K562 (cell line): ENCODE measurements at regions not wholly inside any gene's neighbourhood (a gene's known extent, or its start where the extent isn't known, plus 50 kb on each side); places are given as distances from the start of the nearest gene placed in this dataset.

ENCODE experiments used
- ATAC-seq: fragments of 200-7000 bp; cut with Tn5 transposase; 3 replicates; pipeline ENCODE4 v1.9.1; 2020; ENCODE audit warnings: moderate library complexity
- BruUV-seq: library from RNA; stranded (reverse); fragments of 400-500 nt; replicated peaks from 2 replicates; lab custom pipeline; 2021; lab: Mats Ljungman, UMichigan
- CTCF ChIA-PET: fragments of 300-600 bp; formaldehyde crosslinking; extraction: SDS; loops from one replicate; lab custom pipeline; 2021; ENCODE audit warnings: low intra/inter-chr PET ratio; lab: Yijun Ruan, JAX
- POLR2A ChIA-PET: fragments of 300-600, 350-650 bp; sonication (Branson Sonifier 250); formaldehyde crosslinking; extraction: SDS; loops from one replicate; lab custom pipeline; 2021; ENCODE audit warnings: antibody characterized with exemption, inconsistent platforms; lab: Yijun Ruan, JAX
- DNase-seq, 4 experiments: peaks; one replicate each; pipeline versions ENCODE4 v3.0.0 to v3.0.0-alpha.2; 2011 to 2018; ENCODE audit warnings: low spot score in 3 of 4, mixed read lengths in 3 of 4; ENCODE audit errors: extremely low read depth in 1 of 4
- FAIRE-seq: peaks from 2 replicates; lab custom pipeline; 2011; peaks lifted over from hg19 to GRCh38; lab: Jason Lieb, UNC
- H2AFZ ChIP-seq: 2 replicates; pipeline ENCODE4 v1.6.0; 2011; ENCODE audit warnings: low read depth, low read length, control low read depth, inconsistent platforms
- H3K27ac ChIP-seq: fragments of 200-600 bp; 3 replicates; pipeline ENCODE4 v1.8.0; 2011; ENCODE audit warnings: low read depth, mild to moderate bottlenecking, control low read depth, inconsistent platforms, low read length, moderate library complexity, mixed read lengths; ENCODE audit errors: extremely low read depth
- H3K27me3 ChIP-seq, 2 experiments: fragments of 300-600 bp in 1 of 2; 2 replicates in 1 of 2; 3 replicates in 1 of 2; pipeline versions ENCODE4 v1.6.0 to v1.8.0; 2011; ENCODE audit warnings: inconsistent platforms in 2 of 2, low read length in 2 of 2, mild to moderate bottlenecking in 1 of 2, mixed read lengths in 1 of 2, moderate library complexity in 1 of 2; ENCODE audit not compliant: control insufficient read depth in 2 of 2, insufficient read depth in 2 of 2
- H3K36me3 ChIP-seq: fragments of 300-600 bp; 3 replicates; pipeline ENCODE4 v1.8.0; 2011; ENCODE audit warnings: mild to moderate bottlenecking, low read length, inconsistent platforms; ENCODE audit not compliant: control insufficient read depth, insufficient read depth
- H3K4me1 ChIP-seq, 2 experiments: fragments of 200-600 bp in 1 of 2; replicated peaks in 1 of 2; 2 replicates in 1 of 2; 3 replicates in 1 of 2; pipeline versions ENCODE4 v1.5.1 to v1.8.0; 2011; ENCODE audit warnings: inconsistent platforms in 2 of 2, low read length in 2 of 2, mild to moderate bottlenecking in 1 of 2, mixed read lengths in 1 of 2, moderate library complexity in 1 of 2; ENCODE audit not compliant: control insufficient read depth in 2 of 2, insufficient read depth in 2 of 2
- H3K4me2 ChIP-seq: 2 replicates; pipeline ENCODE4 v1.6.1; 2011; ENCODE audit warnings: low read length, control low read depth, inconsistent platforms, mixed read lengths; ENCODE audit not compliant: insufficient read depth
- H3K4me3 ChIP-seq: fragments of 200-600 bp; sonication (generic), shearing (Covaris generic); 2 replicates; pipeline ENCODE4 v1.5.1; 2016; ENCODE audit warnings: control low read depth, inconsistent platforms
- H3K79me2 ChIP-seq: fragments of 200-600 bp; 3 replicates; pipeline ENCODE4 v1.8.0; 2011; ENCODE audit warnings: low read length, inconsistent platforms; ENCODE audit not compliant: control insufficient read depth, insufficient read depth
- H3K9ac ChIP-seq, 2 experiments: 2 replicates each; pipeline versions ENCODE4 v1.6.0 to v1.6.1; 2011; ENCODE audit warnings: low read depth in 2 of 2, low read length in 2 of 2, control low read depth in 1 of 2, inconsistent platforms in 1 of 2, mild to moderate bottlenecking in 1 of 2, mixed read lengths in 1 of 2; ENCODE audit not compliant: insufficient read depth in 1 of 2
- H3K9me1 ChIP-seq: one replicate; pipeline ENCODE4 v1.6.0; 2011; ENCODE audit warnings: inconsistent platforms, mild to moderate bottlenecking, low read length, moderate library complexity; ENCODE audit not compliant: control insufficient read depth, insufficient read depth
- H3K9me3 ChIP-seq: replicated peaks from 2 replicates; pipeline ENCODE4 v1.5.1; 2011; ENCODE audit warnings: low read depth, low read length, inconsistent platforms; ENCODE audit not compliant: control insufficient read depth, insufficient read depth
- H4K20me1 ChIP-seq: replicated peaks from 2 replicates; pipeline ENCODE4 v1.6.1; 2011; ENCODE audit warnings: low read length, inconsistent platforms, mixed read lengths; ENCODE audit not compliant: control insufficient read depth, insufficient read depth
- HNRNPK ChIP-seq: fragments of 200-400 bp; formaldehyde crosslinking; IDR thresholded peaks from one replicate; pipeline ENCODE4 v1.6.1; 2018; ENCODE audit warnings: mild to moderate bottlenecking, low read depth, low read length; ENCODE audit not compliant: poor library complexity, severe bottlenecking
- MEIS2 ChIP-seq: fragments of 450-650 bp; IDR thresholded peaks from 2 replicates; pipeline ENCODE4 v1.6.1; 2014; ENCODE audit warnings: mild to moderate bottlenecking; ENCODE audit not compliant: partially characterized antibody
- TEAD2 ChIP-seq: fragments of 450-650 bp; IDR thresholded peaks from 2 replicates; pipeline ENCODE4 v1.6.1; 2016; ENCODE audit warnings: missing genetic modification characterization, control low read depth, missing compliant biosample characterization
- YY1 ChIP-seq, 3 experiments: IDR thresholded peaks; 2 replicates each; pipeline ENCODE4 v1.6.1; 2011; ENCODE audit warnings: low read length in 2 of 3, mild to moderate bottlenecking in 2 of 3, moderate library complexity in 2 of 3, borderline replicate concordance in 1 of 3, control low read depth in 1 of 3, low read depth in 1 of 3; ENCODE audit not compliant: insufficient read depth in 3 of 3, insufficient replicate concordance in 2 of 3, control insufficient read depth in 1 of 3, insufficient read length in 1 of 3; ENCODE audit errors: extremely low read depth in 1 of 3
- ZNF165 ChIP-seq: fragments of 250-450 bp; sonication (Bioruptor Pico); IDR thresholded peaks from 2 replicates; pipeline ENCODE4 v1.4.0; 2020; ENCODE audit warnings: borderline replicate concordance
- ZNF24 ChIP-seq: fragments of 450-650 bp; IDR thresholded peaks from 2 replicates; pipeline ENCODE4 v1.6.1; 2016
- ZNF347 ChIP-seq: fragments of 450-650 bp; formaldehyde crosslinking; IDR thresholded peaks from 2 replicates; pipeline ENCODE4 v1.4.0; 2020; ENCODE audit warnings: low read depth, mild to moderate bottlenecking, moderate library complexity
- in situ Hi-C: fragments of 300-500 bp; cut with MboI; formaldehyde crosslinking; loops from 4 replicates; pipeline ENCODE4 v1.15.0; 2018; ENCODE audit warnings: inconsistent platforms, mixed read lengths
- intact Hi-C: fragments of 100-400 bp; cut with micrococcal nuclease; formaldehyde crosslinking; loops from 2 replicates; pipeline ENCODE4 v1.14.2; 2022
- TF ChIP-seq, protein P1 (sequence below): fragments of 250-450 bp; sonication (Bioruptor Pico); IDR thresholded peaks from 2 replicates; pipeline ENCODE4 v1.8.0; 2021; ENCODE audit warnings: mild to moderate bottlenecking, moderate library complexity
- TF ChIP-seq, protein P2 (sequence below): fragments of 250-450 bp; sonication (Bioruptor Pico); IDR thresholded peaks from 2 replicates; pipeline ENCODE4 v1.5.0; 2021; ENCODE audit warnings: mild to moderate bottlenecking, borderline replicate concordance

DNA sequence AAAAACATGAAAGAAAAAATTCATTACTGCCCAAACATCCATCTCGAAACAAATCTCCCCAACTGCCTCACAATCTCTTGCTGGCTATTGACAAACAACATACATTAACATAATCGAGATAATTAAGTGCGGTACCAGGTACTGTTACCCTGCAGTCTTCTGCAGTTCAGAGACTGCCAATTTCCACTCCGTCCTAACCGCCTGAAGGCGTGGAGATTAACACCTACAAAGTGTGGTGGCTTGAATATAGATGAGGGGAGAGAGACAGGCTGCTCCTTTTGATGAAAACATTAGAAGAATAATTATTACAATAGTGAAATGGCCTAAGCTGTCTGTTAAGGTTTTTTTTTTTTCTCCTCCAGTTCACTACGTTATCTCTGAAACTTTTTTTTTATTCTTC lies 258.9 kb upstream of the SOX4 start (continued):
- TF ChIP-seq YY1 (IDR thresholded peaks at IDR 0.05; ENCODE audit: borderline replicate concordance in 1 of 3, control insufficient read depth in 1 of 3, extremely low read depth in 1 of 3, insufficient read depth in 3 of 3, insufficient read length in 1 of 3, insufficient replicate concordance in 2 of 3, low read depth in 1 of 3, low read length in 2 of 3) (no peak), ZNF165 (no peak)

DNA sequence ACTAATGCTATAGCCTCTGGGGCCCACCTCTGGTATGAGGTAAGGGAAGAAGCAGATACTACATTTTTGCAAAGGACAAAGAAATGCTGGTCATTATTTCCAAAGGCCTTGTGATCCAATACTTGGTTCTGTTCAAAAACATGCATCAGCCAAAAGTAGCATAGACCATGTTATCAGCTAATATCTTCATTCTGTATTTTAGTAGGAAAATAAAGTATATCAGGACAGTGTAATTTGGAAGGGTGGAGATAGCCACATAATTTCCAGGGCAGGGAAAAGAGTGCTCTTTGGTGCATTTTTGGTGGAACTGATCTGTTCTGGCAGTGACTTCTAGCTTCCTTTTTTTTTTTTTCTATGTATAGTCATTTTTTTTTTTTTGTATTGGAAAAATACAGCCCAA lies 258.0 kb upstream of the SOX4 start:
- FAIRE-seq (no peak), DNase-seq (no peak), ATAC-seq (no peak)
- Histone ChIP-seq H2AFZ (no peak overlapping the region), H3K9ac (no peak overlapping the region), H4K20me1 (no peaks in the 10 kb centered on the region), H3K27ac (no peak overlapping the region), H3K4me1 (no peaks in the 10 kb centered on the region), H3K9me3 (no peaks in the 10 kb centered on the region), H3K36me3 (no peaks in the 10 kb centered on the region), H3K4me3 (no peak overlapping the region), H3K4me2 (no peak overlapping the region), H3K27me3 (peaks cover 16 to 23% of the 10 kb centered on the region in 2 experiments; a peak in 4 of 5 replicates), H3K79me2 (no peaks in the 10 kb centered on the region), H3K9me1 (no peaks in the 10 kb centered on the region)
- CTCF ChIA-PET, result no interaction called here
- in situ Hi-C loops (no loop called here), intact Hi-C loops (no loop called here)
- BruUV-seq, result no TSS peak
- POLR2A ChIA-PET, result interaction anchor here (0.6 kb wide), 2 partner anchors 39 to 354 kb away, joined by 3 read pairs; no protein-coding TSS in a partner anchor
- TF ChIP-seq ZNF24 (no peak), HNRNPK (no peak), TEAD2 (no peak), ZNF347 (CRISPR knock-in tag) (no peak), MEIS2 (no peak)
- TF ChIP-seq, protein P1, sequence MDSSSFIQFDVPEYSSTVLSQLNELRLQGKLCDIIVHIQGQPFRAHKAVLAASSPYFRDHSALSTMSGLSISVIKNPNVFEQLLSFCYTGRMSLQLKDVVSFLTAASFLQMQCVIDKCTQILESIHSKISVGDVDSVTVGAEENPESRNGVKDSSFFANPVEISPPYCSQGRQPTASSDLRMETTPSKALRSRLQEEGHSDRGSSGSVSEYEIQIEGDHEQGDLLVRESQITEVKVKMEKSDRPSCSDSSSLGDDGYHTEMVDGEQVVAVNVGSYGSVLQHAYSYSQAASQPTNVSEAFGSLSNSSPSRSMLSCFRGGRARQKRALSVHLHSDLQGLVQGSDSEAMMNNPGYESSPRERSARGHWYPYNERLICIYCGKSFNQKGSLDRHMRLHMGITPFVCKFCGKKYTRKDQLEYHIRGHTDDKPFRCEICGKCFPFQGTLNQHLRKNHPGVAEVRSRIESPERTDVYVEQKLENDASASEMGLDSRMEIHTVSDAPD (CRISPR knock-in tag), result no peak
- TF ChIP-seq, protein P2, sequence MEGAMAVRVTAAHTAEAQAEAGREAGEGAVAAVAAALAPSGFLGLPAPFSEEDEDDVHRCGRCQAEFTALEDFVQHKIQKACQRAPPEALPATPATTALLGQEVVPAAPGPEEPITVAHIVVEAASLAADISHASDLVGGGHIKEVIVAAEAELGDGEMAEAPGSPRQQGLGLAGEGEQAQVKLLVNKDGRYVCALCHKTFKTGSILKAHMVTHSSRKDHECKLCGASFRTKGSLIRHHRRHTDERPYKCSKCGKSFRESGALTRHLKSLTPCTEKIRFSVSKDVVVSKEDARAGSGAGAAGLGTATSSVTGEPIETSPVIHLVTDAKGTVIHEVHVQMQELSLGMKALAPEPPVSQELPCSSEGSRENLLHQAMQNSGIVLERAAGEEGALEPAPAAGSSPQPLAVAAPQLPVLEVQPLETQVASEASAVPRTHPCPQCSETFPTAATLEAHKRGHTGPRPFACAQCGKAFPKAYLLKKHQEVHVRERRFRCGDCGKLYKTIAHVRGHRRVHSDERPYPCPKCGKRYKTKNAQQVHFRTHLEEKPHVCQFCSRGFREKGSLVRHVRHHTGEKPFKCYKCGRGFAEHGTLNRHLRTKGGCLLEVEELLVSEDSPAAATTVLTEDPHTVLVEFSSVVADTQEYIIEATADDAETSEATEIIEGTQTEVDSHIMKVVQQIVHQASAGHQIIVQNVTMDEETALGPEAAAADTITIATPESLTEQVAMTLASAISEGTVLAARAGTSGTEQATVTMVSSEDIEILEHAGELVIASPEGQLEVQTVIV, result no peak
